Mucosa of descending colon (tissue), 3 donors: ENCODE measurements at regions not wholly inside any gene's neighbourhood (a gene's known extent, or its start where the extent isn't known, plus 50 kb on each side); places are given as distances from the start of the nearest gene placed in this dataset.

Experiments
- ATAC-seq: fragments of 200-7000 bp; cut with Tn5 transposase; one replicate; pipeline ENCODE4 v1.9.1; 2020; ENCODE audit warnings: mild to moderate bottlenecking, moderate library complexity
- DNase-seq, 3 donors: peaks; one replicate each; pipeline ENCODE4 v3.0.0-alpha.2; 2020
- H3K36me3 ChIP-seq: fragments of 200-600 bp; one replicate; pipeline ENCODE4 v1.8.0; 2021; ENCODE audit warnings: low read depth, mild to moderate bottlenecking
- H3K4me1 ChIP-seq: fragments of 200-600 bp; one replicate; pipeline ENCODE4 v1.8.0; 2021; ENCODE audit warnings: low read depth, mild to moderate bottlenecking
- H3K4me3 ChIP-seq: fragments of 200-600 bp; one replicate; pipeline ENCODE4 v1.8.0; 2021; ENCODE audit warnings: mild to moderate bottlenecking
- H3K9me3 ChIP-seq: fragments of 200-600 bp; one replicate; pipeline ENCODE4 v1.8.0; 2021; ENCODE audit warnings: mild to moderate bottlenecking
- intact Hi-C, 2 donors: fragments of 100-400 bp; cut with DNase I in 1 of 2; cut with micrococcal nuclease in 1 of 2; formaldehyde crosslinking; loops; one replicate each; pipeline versions ENCODE4 v1.11.0 to v1.11.1; 2022; cut with DNase I, micrococcal nuclease
- TF ChIP-seq, protein P1 (sequence below): fragments of 200-600 bp; IDR thresholded peaks from one replicate; pipeline ENCODE4 v1.8.0; 2022; ENCODE audit warnings: antibody characterized with exemption, mild to moderate bottlenecking
- donor health status: DM: no; HTN: no; CAD: no; lungs with moderate emphysema.
- donor health status: DM: no; HTN: no; CAD: no.
- donor health status: DM: no; HTN: yes; CAD: no.

DNA sequence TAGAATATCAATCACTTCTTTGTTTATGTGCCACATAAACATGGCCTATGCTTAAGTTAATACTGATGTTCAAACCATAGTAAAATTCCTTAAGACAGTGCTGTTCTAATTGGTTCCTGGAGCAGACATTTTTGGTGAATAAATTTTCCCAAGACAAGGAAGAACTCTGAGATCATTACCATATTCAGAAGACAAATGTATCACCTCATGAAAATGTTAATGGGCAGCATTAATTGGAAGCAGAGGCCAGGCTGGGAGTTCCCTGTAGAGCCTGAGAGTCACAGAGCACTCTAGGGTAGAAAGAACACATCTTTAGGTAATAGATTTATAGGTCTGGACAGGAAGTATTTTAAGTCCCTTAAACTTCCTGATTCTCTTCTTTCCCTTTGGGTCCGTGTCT is 240.2 kb downstream of the MAN2A1 start:
- DNase-seq, result no peak
- no peaks in the 10 kb centered on the region for H3K36me3 ChIP-seq
- no peak overlapping the region for H3K4me3 ChIP-seq
- ATAC-seq, result no peak
- no peaks in the 10 kb centered on the region for H3K9me3 ChIP-seq
- intact Hi-C loops, result no loop called here
- H3K4me1 ChIP-seq, result no peaks in the 10 kb centered on the region
- TF ChIP-seq, protein P1, sequence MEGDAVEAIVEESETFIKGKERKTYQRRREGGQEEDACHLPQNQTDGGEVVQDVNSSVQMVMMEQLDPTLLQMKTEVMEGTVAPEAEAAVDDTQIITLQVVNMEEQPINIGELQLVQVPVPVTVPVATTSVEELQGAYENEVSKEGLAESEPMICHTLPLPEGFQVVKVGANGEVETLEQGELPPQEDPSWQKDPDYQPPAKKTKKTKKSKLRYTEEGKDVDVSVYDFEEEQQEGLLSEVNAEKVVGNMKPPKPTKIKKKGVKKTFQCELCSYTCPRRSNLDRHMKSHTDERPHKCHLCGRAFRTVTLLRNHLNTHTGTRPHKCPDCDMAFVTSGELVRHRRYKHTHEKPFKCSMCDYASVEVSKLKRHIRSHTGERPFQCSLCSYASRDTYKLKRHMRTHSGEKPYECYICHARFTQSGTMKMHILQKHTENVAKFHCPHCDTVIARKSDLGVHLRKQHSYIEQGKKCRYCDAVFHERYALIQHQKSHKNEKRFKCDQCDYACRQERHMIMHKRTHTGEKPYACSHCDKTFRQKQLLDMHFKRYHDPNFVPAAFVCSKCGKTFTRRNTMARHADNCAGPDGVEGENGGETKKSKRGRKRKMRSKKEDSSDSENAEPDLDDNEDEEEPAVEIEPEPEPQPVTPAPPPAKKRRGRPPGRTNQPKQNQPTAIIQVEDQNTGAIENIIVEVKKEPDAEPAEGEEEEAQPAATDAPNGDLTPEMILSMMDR, result no peak

DNA sequence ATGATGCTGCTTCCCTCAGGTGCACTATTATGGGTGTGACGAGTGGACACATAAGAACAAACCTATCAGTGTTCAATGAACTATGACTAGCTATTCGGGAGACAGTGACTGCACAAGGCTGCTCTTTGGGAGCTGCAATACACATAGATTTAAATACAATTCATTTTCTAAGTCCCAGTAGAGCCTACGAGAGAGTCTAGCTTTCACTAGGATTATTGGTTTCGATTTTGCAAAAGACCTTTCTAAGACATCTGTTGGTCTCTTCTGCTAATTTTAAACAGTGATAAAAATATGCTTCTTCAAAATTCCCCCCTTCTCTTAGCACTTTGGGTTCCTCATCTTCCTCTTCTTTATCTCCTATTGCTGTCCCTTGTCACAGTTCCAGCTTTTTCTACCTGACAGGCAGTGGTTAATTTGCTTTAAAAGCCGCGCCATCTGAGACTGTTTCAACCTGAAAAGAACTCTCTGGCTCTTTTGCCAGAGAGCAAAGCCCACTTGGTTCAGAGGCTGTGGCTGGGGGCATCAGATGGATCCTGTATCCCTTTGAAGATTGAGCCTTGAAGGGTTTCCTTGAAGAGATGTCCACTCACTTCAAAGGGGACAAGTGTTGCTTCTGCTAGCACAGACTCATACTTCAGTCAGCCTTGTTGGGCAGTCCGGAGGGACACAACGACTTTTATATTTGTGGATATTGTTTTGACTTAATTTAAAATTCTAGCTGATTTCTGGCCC is 241.5 kb downstream of the MAN2A1 start:
- DNase-seq (no peak), ATAC-seq (no peak)
- Histone ChIP-seq H3K36me3 (no peaks in the 10 kb centered on the region), H3K4me3 (no peak overlapping the region), H3K9me3 (no peaks in the 10 kb centered on the region), H3K4me1 (no peaks in the 10 kb centered on the region)
- TF ChIP-seq, protein P1, result no peak
- intact Hi-C loops, result no loop called here

DNA sequence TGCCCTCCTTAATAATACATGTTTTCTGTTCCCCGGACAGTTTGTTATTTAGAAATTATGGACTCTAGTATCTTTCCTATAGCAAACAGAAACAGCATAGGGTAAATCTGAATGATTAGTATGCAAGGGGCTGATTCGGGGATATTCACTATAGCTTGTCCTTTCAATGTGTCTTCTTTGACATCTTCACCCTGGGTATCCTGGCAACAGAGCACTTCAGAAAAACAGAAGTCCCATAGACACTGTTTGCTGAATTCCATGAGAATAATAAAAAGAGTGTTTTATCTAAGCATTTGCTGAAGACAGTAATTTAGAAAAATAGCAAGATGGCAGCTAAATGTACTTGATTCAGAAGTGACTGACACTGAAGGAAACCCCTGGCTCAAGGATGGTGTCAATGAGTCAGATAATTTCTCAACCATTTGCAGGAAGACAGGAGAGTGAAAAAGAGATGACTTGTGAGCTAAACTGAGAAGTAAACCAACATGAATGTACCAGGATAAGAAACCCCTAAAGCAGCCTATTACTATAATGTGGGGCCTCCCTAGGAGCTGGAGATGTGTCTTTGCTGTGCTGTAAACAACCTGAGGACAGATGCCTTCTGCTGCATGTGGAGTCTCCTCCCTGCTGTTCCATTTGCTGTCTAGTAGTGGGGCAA is 246.2 kb downstream of the MAN2A1 start:
- DNase-seq, result no peak
- H3K4me1 ChIP-seq, result no peaks in the 10 kb centered on the region
- intact Hi-C loops, result no loop called here
- TF ChIP-seq, protein P1, result no peak
- no peak overlapping the region for H3K4me3 ChIP-seq
- H3K36me3 ChIP-seq, result no peaks in the 10 kb centered on the region
- no peaks in the 10 kb centered on the region for H3K9me3 ChIP-seq
- ATAC-seq, result no peak

DNA sequence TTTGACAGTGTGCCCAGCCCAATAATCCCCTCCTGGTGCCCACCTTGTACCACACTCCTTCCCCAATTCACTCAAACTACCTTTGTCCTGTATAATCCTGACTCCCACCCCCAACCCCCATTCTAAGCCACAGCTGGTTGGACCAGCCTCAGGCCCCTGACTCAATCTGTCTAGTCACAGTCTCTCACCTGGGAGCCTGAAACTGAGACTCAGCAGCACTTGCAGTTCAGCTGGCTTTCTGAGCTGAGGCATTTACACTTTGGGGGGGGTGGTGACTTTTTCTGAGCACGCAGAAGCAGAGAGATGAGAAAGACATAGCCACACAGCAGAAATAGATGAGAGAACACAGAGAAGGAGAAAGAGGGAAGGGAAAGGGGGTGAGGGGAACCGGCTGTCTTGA is 247.3 kb downstream of the MAN2A1 start:
- no peaks in the 10 kb centered on the region for H3K36me3 ChIP-seq
- H3K4me1 ChIP-seq, result no peaks in the 10 kb centered on the region
- no peak for DNase-seq
- H3K9me3 ChIP-seq, result no peaks in the 10 kb centered on the region
- no peak for ATAC-seq
- intact Hi-C loops, result no loop called here
- H3K4me3 ChIP-seq, result no peak overlapping the region
- TF ChIP-seq, protein P1, result no peak

DNA sequence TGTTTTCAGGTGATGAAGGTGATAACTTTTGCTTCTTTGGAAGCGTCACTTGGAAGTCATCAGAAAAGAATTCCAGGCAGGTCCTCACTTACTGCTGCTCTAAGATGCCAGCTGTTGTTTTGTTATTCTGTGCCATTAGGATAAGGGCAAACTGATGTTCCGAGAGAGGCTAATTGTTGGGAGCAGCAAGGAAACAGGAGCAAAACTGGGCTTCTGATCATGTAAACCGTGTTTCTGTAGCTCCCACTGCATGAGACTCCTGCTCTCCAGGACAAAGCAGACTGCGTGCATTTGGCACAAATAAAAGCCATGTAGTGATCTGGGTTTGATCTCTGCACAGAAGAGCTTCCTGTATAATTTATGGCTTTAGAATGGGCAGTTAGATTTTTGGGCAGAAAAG is 248.2 kb downstream of the MAN2A1 start:
- Histone ChIP-seq H3K4me1 (no peaks in the 10 kb centered on the region), H3K36me3 (no peaks in the 10 kb centered on the region), H3K4me3 (no peak overlapping the region), H3K9me3 (no peaks in the 10 kb centered on the region)
- ATAC-seq, result no peak
- intact Hi-C loops, result no loop called here
- TF ChIP-seq, protein P1, result no peak
- DNase-seq, result no peak
